HepG2 (cell line): ENCODE measurements at regions not wholly inside any gene's neighbourhood (a gene's known extent, or its start where the extent isn't known, plus 50 kb on each side); places are given as distances from the start of the nearest gene placed in this dataset.

ENCODE experiments used
- BCL6 ChIP-seq: IDR thresholded peaks from 2 replicates; pipeline ENCODE4 v1.6.1; 2016; ENCODE audit warnings: missing genetic modification reagents, missing compliant biosample characterization
- CHD2 ChIP-seq: IDR thresholded peaks from 2 replicates; pipeline ENCODE4 v1.6.1; 2011; ENCODE audit warnings: low read depth, low read length, improper control_type of control experiment
- FLYWCH1 ChIP-seq: sonication (generic); formaldehyde crosslinking; IDR thresholded peaks from 2 replicates; pipeline ENCODE4 v1.8.1; 2023; ENCODE audit warnings: mild to moderate bottlenecking, missing genetic modification reagents
- HMG20A ChIP-seq: IDR thresholded peaks from 2 replicates; pipeline ENCODE4 v1.6.1; 2016; ENCODE audit warnings: borderline replicate concordance
- HNRNPH1 ChIP-seq: fragments of 200-400 bp; formaldehyde crosslinking; optimal IDR thresholded peaks from 2 replicates; pipeline ENCODE3; 2017; ENCODE audit warnings: mild to moderate bottlenecking, low read depth, low read length
- IRX3 ChIP-seq: sonication (generic); formaldehyde crosslinking; IDR thresholded peaks from 2 replicates; pipeline ENCODE4 v1.8.1; 2023; ENCODE audit warnings: mild to moderate bottlenecking, low read depth, missing genetic modification reagents, borderline replicate concordance
- ISX ChIP-seq: sonication (generic); formaldehyde crosslinking; conservative IDR thresholded peaks from 2 replicates; pipeline ENCODE4 v1.5.0; 2020; ENCODE audit warnings: missing genetic modification reagents
- KDM2A ChIP-seq: sonication (generic); formaldehyde crosslinking; IDR thresholded peaks from 2 replicates; pipeline ENCODE4 v1.4.0; 2020; ENCODE audit warnings: low read depth, missing genetic modification reagents, borderline replicate concordance
- NFIB ChIP-seq: sonication (generic); formaldehyde crosslinking; IDR thresholded peaks from 2 replicates; pipeline ENCODE4 v1.9.0; 2021; ENCODE audit warnings: missing genetic modification reagents, mild to moderate bottlenecking, borderline replicate concordance
- NFIC ChIP-seq: IDR thresholded peaks from 2 replicates; pipeline ENCODE4 v1.6.1; 2012; ENCODE audit warnings: mild to moderate bottlenecking, low read length, inconsistent platforms
- NRL ChIP-seq: sonication (generic); formaldehyde crosslinking; IDR thresholded peaks from 2 replicates; pipeline ENCODE4 v1.5.0; 2020; ENCODE audit warnings: missing genetic modification reagents, mild to moderate bottlenecking, moderate library complexity, borderline replicate concordance
- POLR2A ChIP-seq, 2 experiments: IDR thresholded peaks; 2 replicates each; pipeline ENCODE4 v1.6.1; 2011; ENCODE audit warnings: low read depth in 2 of 2, low read length in 2 of 2, mild to moderate bottlenecking in 1 of 2, moderate library complexity in 1 of 2; ENCODE audit not compliant: insufficient read depth in 1 of 2
- RFX5 ChIP-seq: IDR thresholded peaks from 2 replicates; pipeline ENCODE4 v1.6.1; 2011; ENCODE audit warnings: low read depth, low read length, improper control_type of control experiment
- RNF2 ChIP-seq: fragments of 450-650 bp; conservative IDR thresholded peaks from 2 replicates; pipeline ENCODE4 v1.6.1; 2016; ENCODE audit warnings: low read depth
- SALL1 ChIP-seq: sonication (generic); formaldehyde crosslinking; IDR thresholded peaks from 2 replicates; pipeline ENCODE4 v1.8.0; 2022; ENCODE audit warnings: mild to moderate bottlenecking, missing genetic modification reagents
- SMYD3 ChIP-seq: sonication (generic); formaldehyde crosslinking; IDR thresholded peaks from 2 replicates; pipeline ENCODE4 v1.8.1; 2023; ENCODE audit warnings: mild to moderate bottlenecking, missing genetic modification reagents
- TEAD3 ChIP-seq: optimal IDR thresholded peaks from 2 replicates; pipeline ENCODE3; 2016; ENCODE audit warnings: borderline replicate concordance
- ZBTB14 ChIP-seq: sonication (generic); formaldehyde crosslinking; IDR thresholded peaks from 2 replicates; pipeline ENCODE4 v1.4.0; 2020; ENCODE audit warnings: missing genetic modification reagents
- ZBTB21 ChIP-seq: sonication (generic); formaldehyde crosslinking; IDR thresholded peaks from 2 replicates; pipeline ENCODE4 v1.4.0; 2020; ENCODE audit warnings: missing genetic modification reagents
- ZBTB42 ChIP-seq: sonication (generic); formaldehyde crosslinking; IDR thresholded peaks from 2 replicates; pipeline ENCODE4 v1.5.0; 2020; ENCODE audit warnings: mild to moderate bottlenecking, missing genetic modification reagents
- ZNF264 ChIP-seq: sonication (generic); formaldehyde crosslinking; IDR thresholded peaks from 2 replicates; pipeline ENCODE4 v1.4.0; 2020; ENCODE audit warnings: missing genetic modification reagents
- ZNF83 ChIP-seq: sonication (generic); formaldehyde crosslinking; IDR thresholded peaks from 2 replicates; pipeline ENCODE4 v1.4.0; 2020; ENCODE audit warnings: missing genetic modification reagents, mild to moderate bottlenecking, borderline replicate concordance
- TF ChIP-seq, protein P1 (sequence below): sonication (generic); formaldehyde crosslinking; IDR thresholded peaks from 2 replicates; pipeline ENCODE4 v1.8.0; 2022; ENCODE audit warnings: mild to moderate bottlenecking, missing genetic modification reagents, borderline replicate concordance
- TF ChIP-seq, protein P2 (sequence below): sonication (generic); formaldehyde crosslinking; IDR thresholded peaks from 2 replicates; pipeline ENCODE4 v1.4.0; 2020; ENCODE audit warnings: mild to moderate bottlenecking, missing genetic modification reagents, borderline replicate concordance

DNA sequence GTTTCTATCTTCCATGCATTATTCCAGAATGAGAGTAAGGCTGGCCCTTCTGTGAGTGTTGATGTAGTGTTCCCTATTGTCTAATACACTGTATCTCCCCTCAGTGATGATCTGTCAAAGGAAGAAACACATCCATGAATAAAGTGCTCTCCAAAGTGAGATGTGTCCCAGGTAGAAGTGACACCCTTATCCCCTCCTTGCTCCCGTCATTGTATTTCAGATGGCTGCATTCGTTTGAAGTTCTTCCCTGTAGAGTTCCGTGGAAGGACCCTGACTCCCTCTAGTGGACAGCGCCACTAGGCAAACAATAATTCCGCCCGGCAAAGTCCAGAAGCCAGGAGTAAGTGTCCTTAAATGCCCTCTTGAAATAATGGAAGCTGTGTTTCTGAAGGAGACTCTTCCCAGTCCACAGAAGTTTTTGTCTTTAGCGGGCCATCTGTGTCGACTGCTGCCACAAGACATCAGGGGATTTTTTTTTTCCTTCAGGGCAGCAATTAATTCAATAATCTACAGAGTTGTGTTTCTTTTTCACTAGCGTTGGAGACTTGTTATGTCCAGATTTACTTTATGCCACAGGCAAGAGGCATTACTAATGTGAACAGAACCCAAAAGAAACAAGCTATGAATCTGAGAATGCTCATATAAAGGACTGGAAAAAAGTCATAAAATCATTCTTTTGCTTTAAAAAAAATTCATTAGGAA is 64.6 kb downstream of the THNSL1 start (continued):
- TF ChIP-seq, protein P1, sequence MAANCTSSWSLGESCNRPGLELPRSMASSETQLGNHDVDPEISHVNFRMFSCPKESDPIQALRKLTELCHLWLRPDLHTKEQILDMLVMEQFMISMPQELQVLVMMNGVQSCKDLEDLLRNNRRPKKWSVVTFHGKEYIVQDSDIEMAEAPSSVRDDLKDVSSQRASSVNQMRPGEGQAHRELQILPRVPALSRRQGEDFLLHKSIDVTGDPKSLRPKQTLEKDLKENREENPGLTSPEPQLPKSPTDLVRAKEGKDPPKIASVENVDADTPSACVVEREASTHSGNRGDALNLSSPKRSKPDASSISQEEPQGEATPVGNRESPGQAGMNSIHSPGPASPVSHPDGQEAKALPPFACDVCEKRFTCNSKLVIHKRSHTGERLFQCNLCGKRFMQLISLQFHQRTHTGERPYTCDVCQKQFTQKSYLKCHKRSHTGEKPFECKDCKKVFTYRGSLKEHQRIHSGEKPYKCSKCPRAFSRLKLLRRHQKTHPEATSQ = no peak; the same call in 1 of the 2 replicates
- TF ChIP-seq ZBTB21 (CRISPR knock-in tag) = no peak
- peak; percentile 27 for TF ChIP-seq TEAD3 (CRISPR knock-in tag)
- no peak for TF ChIP-seq FLYWCH1 (CRISPR knock-in tag)
- peak; percentile 60; the same call in 1 of the 2 replicates for TF ChIP-seq BCL6 (CRISPR knock-in tag)
- TF ChIP-seq HNRNPH1 = no peak
- no peak for TF ChIP-seq ZBTB42 (CRISPR knock-in tag)
- no peak for TF ChIP-seq NFIB (CRISPR knock-in tag)
- TF ChIP-seq SMYD3 (CRISPR knock-in tag) = no peak
- TF ChIP-seq ZNF264 (CRISPR knock-in tag) = 0 out of 2 replicates have a peak, but pooled peaks have one; percentile 43
- no peak for TF ChIP-seq POLR2A (IDR thresholded peaks at IDR 0.05; ENCODE audit: insufficient read depth in 1 of 2, low read depth in 2 of 2, low read length in 2 of 2)
- TF ChIP-seq RNF2 = no peak
- no peak for TF ChIP-seq ZBTB14 (CRISPR knock-in tag)
- no peak for TF ChIP-seq ISX (CRISPR knock-in tag)
- no peak for TF ChIP-seq CHD2
- TF ChIP-seq NRL (CRISPR knock-in tag) = no peak
- peak; percentile 65 for TF ChIP-seq SALL1 (CRISPR knock-in tag)
- no peak for TF ChIP-seq ZNF83
- no peak for TF ChIP-seq IRX3 (CRISPR knock-in tag)
- no peak for TF ChIP-seq RFX5
- peak; percentile 43; the same call in 1 of the 2 replicates for TF ChIP-seq HMG20A
- peak; percentile 43; the same call in 1 of the 2 replicates for TF ChIP-seq KDM2A
- TF ChIP-seq, protein P2, sequence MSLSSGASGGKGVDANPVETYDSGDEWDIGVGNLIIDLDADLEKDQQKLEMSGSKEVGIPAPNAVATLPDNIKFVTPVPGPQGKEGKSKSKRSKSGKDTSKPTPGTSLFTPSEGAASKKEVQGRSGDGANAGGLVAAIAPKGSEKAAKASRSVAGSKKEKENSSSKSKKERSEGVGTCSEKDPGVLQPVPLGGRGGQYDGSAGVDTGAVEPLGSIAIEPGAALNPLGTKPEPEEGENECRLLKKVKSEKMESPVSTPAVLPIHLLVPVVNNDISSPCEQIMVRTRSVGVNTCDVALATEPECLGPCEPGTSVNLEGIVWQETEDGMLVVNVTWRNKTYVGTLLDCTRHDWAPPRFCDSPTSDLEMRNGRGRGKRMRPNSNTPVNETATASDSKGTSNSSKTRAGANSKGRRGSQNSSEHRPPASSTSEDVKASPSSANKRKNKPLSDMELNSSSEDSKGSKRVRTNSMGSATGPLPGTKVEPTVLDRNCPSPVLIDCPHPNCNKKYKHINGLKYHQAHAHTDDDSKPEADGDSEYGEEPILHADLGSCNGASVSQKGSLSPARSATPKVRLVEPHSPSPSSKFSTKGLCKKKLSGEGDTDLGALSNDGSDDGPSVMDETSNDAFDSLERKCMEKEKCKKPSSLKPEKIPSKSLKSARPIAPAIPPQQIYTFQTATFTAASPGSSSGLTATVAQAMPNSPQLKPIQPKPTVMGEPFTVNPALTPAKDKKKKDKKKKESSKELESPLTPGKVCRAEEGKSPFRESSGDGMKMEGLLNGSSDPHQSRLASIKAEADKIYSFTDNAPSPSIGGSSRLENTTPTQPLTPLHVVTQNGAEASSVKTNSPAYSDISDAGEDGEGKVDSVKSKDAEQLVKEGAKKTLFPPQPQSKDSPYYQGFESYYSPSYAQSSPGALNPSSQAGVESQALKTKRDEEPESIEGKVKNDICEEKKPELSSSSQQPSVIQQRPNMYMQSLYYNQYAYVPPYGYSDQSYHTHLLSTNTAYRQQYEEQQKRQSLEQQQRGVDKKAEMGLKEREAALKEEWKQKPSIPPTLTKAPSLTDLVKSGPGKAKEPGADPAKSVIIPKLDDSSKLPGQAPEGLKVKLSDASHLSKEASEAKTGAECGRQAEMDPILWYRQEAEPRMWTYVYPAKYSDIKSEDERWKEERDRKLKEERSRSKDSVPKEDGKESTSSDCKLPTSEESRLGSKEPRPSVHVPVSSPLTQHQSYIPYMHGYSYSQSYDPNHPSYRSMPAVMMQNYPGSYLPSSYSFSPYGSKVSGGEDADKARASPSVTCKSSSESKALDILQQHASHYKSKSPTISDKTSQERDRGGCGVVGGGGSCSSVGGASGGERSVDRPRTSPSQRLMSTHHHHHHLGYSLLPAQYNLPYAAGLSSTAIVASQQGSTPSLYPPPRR (CRISPR knock-in tag) = no peak
- no peak for TF ChIP-seq NFIC
